ENCODE measurements at regions not wholly inside any gene's neighbourhood (a gene's known extent, or its start where the extent isn't known, plus 50 kb on each side); places are given as distances from the start of the nearest gene placed in this dataset.
A peak's percentile ranks its signal among the peaks of the same experiment; 100 is the strongest.

GRCh38 chr14:60349663-60350365 is 100.8 kb downstream of the PPM1A start:
- TF ChIP-seq POLR2AphosphoS5 (IDR thresholded peaks at IDR 0.05): peak; percentile 4
- TF ChIP-seq, protein P1, sequence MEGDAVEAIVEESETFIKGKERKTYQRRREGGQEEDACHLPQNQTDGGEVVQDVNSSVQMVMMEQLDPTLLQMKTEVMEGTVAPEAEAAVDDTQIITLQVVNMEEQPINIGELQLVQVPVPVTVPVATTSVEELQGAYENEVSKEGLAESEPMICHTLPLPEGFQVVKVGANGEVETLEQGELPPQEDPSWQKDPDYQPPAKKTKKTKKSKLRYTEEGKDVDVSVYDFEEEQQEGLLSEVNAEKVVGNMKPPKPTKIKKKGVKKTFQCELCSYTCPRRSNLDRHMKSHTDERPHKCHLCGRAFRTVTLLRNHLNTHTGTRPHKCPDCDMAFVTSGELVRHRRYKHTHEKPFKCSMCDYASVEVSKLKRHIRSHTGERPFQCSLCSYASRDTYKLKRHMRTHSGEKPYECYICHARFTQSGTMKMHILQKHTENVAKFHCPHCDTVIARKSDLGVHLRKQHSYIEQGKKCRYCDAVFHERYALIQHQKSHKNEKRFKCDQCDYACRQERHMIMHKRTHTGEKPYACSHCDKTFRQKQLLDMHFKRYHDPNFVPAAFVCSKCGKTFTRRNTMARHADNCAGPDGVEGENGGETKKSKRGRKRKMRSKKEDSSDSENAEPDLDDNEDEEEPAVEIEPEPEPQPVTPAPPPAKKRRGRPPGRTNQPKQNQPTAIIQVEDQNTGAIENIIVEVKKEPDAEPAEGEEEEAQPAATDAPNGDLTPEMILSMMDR (IDR thresholded peaks at IDR 0.05): peak; percentile 10 to 72 (median 60)
- TF ChIP-seq POLR2A (IDR thresholded peaks at IDR 0.05): no peak
- no peaks in the 10 kb centered on the region for H3K36me3 ChIP-seq
- H3K27me3 ChIP-seq (replicated peaks; ENCODE audit: insufficient read depth): no peaks in the 10 kb centered on the region
- no peak overlapping the region for H3K4me3 ChIP-seq
- no peak overlapping the region for H3K27ac ChIP-seq
- 61% methylated on average over 8 of the region's 8 CpGs for WGBS
- peak; percentile 62 for DNase-seq (ENCODE audit: low spot score)
- intact Hi-C loops (cut with DNase I): loop anchor here (10.0 kb wide), 1 partner anchor 905 kb away; no protein-coding TSS in a partner anchor
- no peaks in the 10 kb centered on the region for H3K4me1 ChIP-seq (replicated peaks)
- H3K9me3 ChIP-seq: no peaks in the 10 kb centered on the region

DNA sequence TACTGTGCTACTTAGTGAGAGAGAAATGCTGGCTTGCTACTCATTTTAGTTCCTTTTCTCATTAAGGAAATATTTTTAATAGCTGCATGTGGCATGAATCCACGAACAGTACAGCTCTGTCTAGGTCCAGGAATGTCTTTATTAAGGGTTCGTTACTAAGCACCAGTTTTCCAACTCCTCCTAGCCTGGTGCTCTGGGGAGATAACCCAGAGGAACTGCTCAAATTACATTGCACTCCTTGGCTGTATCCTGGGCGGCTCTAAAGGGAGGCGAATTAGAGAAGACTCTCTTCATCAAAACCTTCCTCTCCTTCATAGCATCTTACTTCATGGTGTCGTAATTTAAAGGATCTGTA is 101.3 kb downstream of the PPM1A start:
- Histone ChIP-seq H3K4me3 (no peak overlapping the region), H3K4me1 (replicated peaks) (no peaks in the 10 kb centered on the region), H3K9me3 (no peaks in the 10 kb centered on the region), H3K36me3 (no peaks in the 10 kb centered on the region), H3K27ac (no peak overlapping the region), H3K27me3 (replicated peaks; ENCODE audit: insufficient read depth) (no peaks in the 10 kb centered on the region)
- DNase-seq (ENCODE audit: low spot score): no peak
- WGBS: 17% methylated on average over 5 of the region's 5 CpGs
- TF ChIP-seq POLR2A (IDR thresholded peaks at IDR 0.05): no peak
- TF ChIP-seq, protein P1 (IDR thresholded peaks at IDR 0.05): no peak
- no peak for TF ChIP-seq POLR2AphosphoS5 (IDR thresholded peaks at IDR 0.05)
- intact Hi-C loops (cut with DNase I): loop anchor here (10.0 kb wide), 1 partner anchor 904 kb away; no protein-coding TSS in a partner anchor

DNA sequence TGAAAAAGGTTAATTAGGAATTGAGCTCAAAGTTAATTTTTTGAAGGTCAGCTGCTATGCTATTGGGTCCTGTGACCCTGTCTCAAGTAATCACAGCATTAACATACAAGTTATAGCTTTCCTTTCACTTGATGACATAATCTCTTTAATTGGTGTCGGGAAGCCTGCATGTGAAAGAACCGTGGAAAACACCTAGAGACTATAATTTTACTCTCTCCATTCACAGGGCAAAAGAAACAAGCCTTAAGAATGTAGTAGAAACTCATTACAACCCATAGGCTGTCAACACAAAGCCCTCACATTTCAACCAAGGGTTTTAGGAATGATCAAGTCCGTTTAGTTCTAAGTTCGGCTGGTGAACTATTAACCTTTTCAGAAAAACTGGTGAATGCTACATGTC is 104.4 kb downstream of the PPM1A start:
- intact Hi-C loops (cut with DNase I): loop anchor here (10.0 kb wide), 1 partner anchor 901 kb away; no protein-coding TSS in a partner anchor
- H3K4me1 ChIP-seq (replicated peaks): no peaks in the 10 kb centered on the region

DNA sequence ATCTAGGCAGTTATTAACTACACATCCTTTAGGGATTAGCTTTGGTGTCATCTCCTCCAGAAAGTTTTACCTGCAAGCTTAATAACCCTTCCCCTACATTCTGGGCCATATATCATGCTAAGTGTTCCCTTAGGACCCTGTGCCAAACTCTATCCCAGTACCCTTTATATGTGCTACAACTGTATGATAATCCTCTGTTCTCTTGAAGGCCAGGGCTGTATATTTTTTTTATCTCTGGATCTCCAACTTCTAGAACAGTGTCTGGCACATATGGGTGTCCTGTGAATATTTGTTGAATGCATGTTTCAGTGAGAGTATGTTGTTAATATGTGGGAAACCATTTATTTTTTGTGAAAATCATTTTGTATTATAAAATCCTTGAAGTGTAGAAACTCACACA is 106.7 kb downstream of the PPM1A start:
- no peak overlapping the region for H3K4me3 ChIP-seq
- TF ChIP-seq POLR2AphosphoS5 (IDR thresholded peaks at IDR 0.05): no peak
- no peak for TF ChIP-seq POLR2A (IDR thresholded peaks at IDR 0.05)
- TF ChIP-seq, protein P1 (IDR thresholded peaks at IDR 0.05): no peak
- intact Hi-C loops (cut with DNase I): loop anchor here (10.0 kb wide), 1 partner anchor 899 kb away; no protein-coding TSS in a partner anchor
- H3K36me3 ChIP-seq: no peaks in the 10 kb centered on the region
- no peaks in the 10 kb centered on the region for H3K27me3 ChIP-seq (replicated peaks; ENCODE audit: insufficient read depth)
- no peak overlapping the region for H3K27ac ChIP-seq
- H3K9me3 ChIP-seq: no peaks in the 10 kb centered on the region
- no peak for DNase-seq (ENCODE audit: low spot score)
- no peaks in the 10 kb centered on the region for H3K4me1 ChIP-seq (replicated peaks)

More for the DNA sequence above, 104.4 kb downstream of the PPM1A start:
- no peak for TF ChIP-seq POLR2A (IDR thresholded peaks at IDR 0.05)
- TF ChIP-seq, protein P1 (IDR thresholded peaks at IDR 0.05): no peak
- no peak for TF ChIP-seq POLR2AphosphoS5 (IDR thresholded peaks at IDR 0.05)
- 86% methylated on average over 4 of the region's 4 CpGs for WGBS
- Histone ChIP-seq H3K27me3 (replicated peaks; ENCODE audit: insufficient read depth) (no peaks in the 10 kb centered on the region), H3K4me3 (no peak overlapping the region), H3K9me3 (no peaks in the 10 kb centered on the region), H3K36me3 (no peaks in the 10 kb centered on the region), H3K27ac (no peak overlapping the region)
- no peak for DNase-seq (ENCODE audit: low spot score)

DNA sequence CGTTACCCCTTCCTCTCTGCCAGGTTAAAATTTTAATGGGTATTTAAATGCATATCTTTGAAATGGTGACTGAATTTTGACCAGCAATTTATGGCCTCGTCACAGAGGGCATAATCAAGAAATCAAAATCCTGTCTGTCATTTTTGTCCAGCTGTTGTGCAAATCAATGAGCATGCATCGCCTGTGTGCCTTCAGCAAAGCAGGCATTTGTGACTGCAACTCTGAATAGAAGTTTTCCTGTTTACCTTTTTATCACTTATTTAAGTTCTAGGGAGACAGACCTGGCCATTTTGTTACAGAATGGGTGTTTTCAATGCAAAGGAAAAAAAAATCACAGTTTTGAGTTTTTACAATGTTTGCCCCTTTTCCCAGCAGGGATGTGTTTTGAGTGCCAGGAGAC is 107.4 kb downstream of the PPM1A start:
- Histone ChIP-seq H3K4me1 (replicated peaks) (no peaks in the 10 kb centered on the region), H3K27ac (no peak overlapping the region), H3K27me3 (replicated peaks; ENCODE audit: insufficient read depth) (no peaks in the 10 kb centered on the region), H3K36me3 (no peaks in the 10 kb centered on the region), H3K9me3 (no peaks in the 10 kb centered on the region), H3K4me3 (no peak overlapping the region)
- intact Hi-C loops (cut with DNase I): loop anchor here (10.0 kb wide), 1 partner anchor 898 kb away; no protein-coding TSS in a partner anchor
- TF ChIP-seq, protein P1 (IDR thresholded peaks at IDR 0.05): no peak
- TF ChIP-seq POLR2AphosphoS5 (IDR thresholded peaks at IDR 0.05) (no peak), POLR2A (IDR thresholded peaks at IDR 0.05) (no peak)
- DNase-seq (ENCODE audit: low spot score): no peak
- 93% methylated on average over 3 of the region's 3 CpGs for WGBS

Measured in prostate gland (tissue), 2 donors.